Heart left ventricle (tissue), 16 donors: ENCODE measurements at regions not wholly inside any gene's neighbourhood (a gene's known extent, or its start where the extent isn't known, plus 50 kb on each side); places are given as distances from the start of the nearest gene placed in this dataset.

Experiments used
- ATAC-seq, 4 donors: fragments of 200-7000 bp; cut with Tn5 transposase; one replicate each; pipeline ENCODE4 v1.9.1; 2020 to 2022; ENCODE audit warnings: moderate library complexity in 4 of 4, mild to moderate bottlenecking in 3 of 4, moderate number of reproducible peaks in 1 of 4
- DNase-seq, 5 donors: peaks; one replicate each; pipeline ENCODE4 v3.0.0-alpha.2; 2020
- H3K27ac ChIP-seq, 12 donors: fragments of 200-600 bp; sonication (generic) in 4 of 12; one replicate each; pipeline versions ENCODE4 v1.5.0 to v1.8.0; 2016 to 2022; ENCODE audit warnings: mild to moderate bottlenecking in 2 of 12
- H3K27me3 ChIP-seq, 9 donors: fragments of 200-600 bp; sonication (generic) in 2 of 9; one replicate each; pipeline versions ENCODE4 v1.5.1 to v1.8.0; 2016 to 2022; ENCODE audit warnings: mild to moderate bottlenecking in 3 of 9
- H3K36me3 ChIP-seq, 9 donors: fragments of 200-600 bp; sonication (generic) in 2 of 9; one replicate each; pipeline versions ENCODE4 v1.5.0 to v1.8.0; 2018 to 2022; ENCODE audit warnings: mild to moderate bottlenecking in 2 of 9
- H3K4me1 ChIP-seq, 12 donors: fragments of 200-600 bp; sonication (generic) in 4 of 12; one replicate each; pipeline versions ENCODE4 v1.5.0 to v1.8.0; 2016 to 2022; ENCODE audit warnings: mild to moderate bottlenecking in 3 of 12
- H3K4me3 ChIP-seq, 12 donors: fragments of 200-600 bp; sonication (generic) in 4 of 12; one replicate each; pipeline versions ENCODE4 v1.5.0 to v1.8.0; 2017 to 2022; ENCODE audit warnings: mild to moderate bottlenecking in 9 of 12, moderate library complexity in 4 of 12
- H3K9me3 ChIP-seq, 12 donors: fragments of 200-600 bp; sonication (generic) in 4 of 12; one replicate each; pipeline versions ENCODE4 v1.5.0 to v1.8.0; 2016 to 2022; ENCODE audit warnings: mild to moderate bottlenecking in 1 of 12
- POLR2A ChIP-seq, 2 donors: fragments of 450-650 bp; IDR thresholded peaks; one replicate each; pipeline ENCODE4 v1.6.1; 2017; ENCODE audit warnings: antibody characterized with exemption in 2 of 2, mild to moderate bottlenecking in 2 of 2, moderate library complexity in 2 of 2
- WGBS, 4 donors: extraction: QIAGEN DNeasy Blood & Tissue Kit in 2 of 4; methylation state at CpG; one replicate each; pipeline versions ENCODE4 v1.1.5 to v1.1.7; 2013 to 2018; 5-methylcytosine and 5-hydroxymethylcytosine counted together
- intact Hi-C, 10 donors: fragments of 100-400 bp; cut with DNase I; formaldehyde crosslinking; loops; one replicate each; pipeline versions ENCODE4 v1.11.1 to v1.14.2; 2022
- TF ChIP-seq, protein P1 (sequence below), 12 donors: fragments of 200-600 bp; sonication (generic) in 4 of 12; IDR thresholded peaks; one replicate each; pipeline versions ENCODE4 v1.5.0 to v1.8.0; 2018 to 2022; ENCODE audit warnings: antibody characterized with exemption in 12 of 12, mild to moderate bottlenecking in 5 of 12
- donor health status: ischemic (EF 13 %, LVEDD 7.1; RV severe dilation, severe dysfunction).
- donor health status: healthy with polysubstance abuse.
- donor health status: DM: no; HTN: yes; CAD: no.
- donor health status: DM: no; HTN: no; CAD: no.
- donor health status: ischemic (EF 25% LVEDD 6.9; RV normal size, moderate dysfunction).
- donor health status: ischemic (EF 25% LVEDD 5.7; RV mildly dilated, moderate dysfunction).
- donor health status: healthy.
- donor health status: DM: yes; HTN: yes; CAD: no.
- donor health status: ischemic (EF 35%, LVEDD 5.7; RV mildly dilated, moderate dysfunction).
- donor health status: nonischemic (EF 11% LVEDD 7.7; RV severe dilation, severe dysfunction).
- donor health status: DM: yes; HTN: yes; CAD: no.
- donor health status: PGD.
- donor health status: ischemic (EF 29% LVEDD 5.4; RV normal size, mild dysfunction).
- donor health status: nonischemic (EF 23%, LVEDD 6.1; RV moderate dilation, normal function).

DNA sequence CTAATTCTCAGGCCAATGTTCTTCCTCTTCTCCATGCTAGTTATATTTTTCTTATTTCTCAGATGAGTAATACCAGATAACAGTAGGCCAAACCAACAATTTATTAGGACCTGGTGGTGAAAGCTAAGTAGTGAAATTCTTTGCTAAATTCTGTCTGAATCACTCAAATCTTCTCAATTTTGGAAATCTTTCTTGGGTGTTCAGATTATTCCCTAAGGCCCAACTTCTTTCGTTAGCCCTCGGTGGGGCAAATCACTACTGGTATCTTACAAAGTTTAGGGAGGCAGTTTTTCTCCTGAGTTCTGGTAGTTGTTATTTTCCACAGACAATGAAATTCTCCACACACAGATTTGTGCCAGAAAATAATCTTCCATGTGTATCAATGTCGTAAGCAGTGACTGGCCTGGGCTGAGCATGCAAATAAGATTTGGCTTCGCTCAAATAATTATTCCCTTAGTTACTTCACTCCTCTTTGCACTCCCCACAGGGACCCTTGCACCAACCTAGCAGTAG lies 443.5 kb upstream of the SLC14A2 start:
- ATAC-seq, result peak in 3 of 4 donors; percentile 45 to 76 (median 59)
- WGBS, 4 donors, result 80 to 85% (median 84%) methylated on average over 4 of the region's 4 CpGs
- peak overlapping the region in 5 of 12 donors; percentile 17 to 56 (median 27) for H3K27ac ChIP-seq

GRCh38 chr18:45173327-45173726 lies 441.9 kb upstream of the SLC14A2 start:
- DNase-seq (no peak), ATAC-seq (no peak)
- Histone ChIP-seq H3K9me3 (no peaks in the 10 kb centered on the region), H3K4me1 (peaks cover 0 to 14% (median 0%) of the 10 kb centered on the region in 12 donors), H3K27me3 (no peaks in the 10 kb centered on the region), H3K27ac (no peak overlapping the region), H3K36me3 (no peaks in the 10 kb centered on the region), H3K4me3 (no peak overlapping the region)
- intact Hi-C loops, result no loop called here
- 84 to 95% (median 87%) methylated on average over 2 of the region's 2 CpGs for WGBS, 4 donors
- TF ChIP-seq, protein P1, sequence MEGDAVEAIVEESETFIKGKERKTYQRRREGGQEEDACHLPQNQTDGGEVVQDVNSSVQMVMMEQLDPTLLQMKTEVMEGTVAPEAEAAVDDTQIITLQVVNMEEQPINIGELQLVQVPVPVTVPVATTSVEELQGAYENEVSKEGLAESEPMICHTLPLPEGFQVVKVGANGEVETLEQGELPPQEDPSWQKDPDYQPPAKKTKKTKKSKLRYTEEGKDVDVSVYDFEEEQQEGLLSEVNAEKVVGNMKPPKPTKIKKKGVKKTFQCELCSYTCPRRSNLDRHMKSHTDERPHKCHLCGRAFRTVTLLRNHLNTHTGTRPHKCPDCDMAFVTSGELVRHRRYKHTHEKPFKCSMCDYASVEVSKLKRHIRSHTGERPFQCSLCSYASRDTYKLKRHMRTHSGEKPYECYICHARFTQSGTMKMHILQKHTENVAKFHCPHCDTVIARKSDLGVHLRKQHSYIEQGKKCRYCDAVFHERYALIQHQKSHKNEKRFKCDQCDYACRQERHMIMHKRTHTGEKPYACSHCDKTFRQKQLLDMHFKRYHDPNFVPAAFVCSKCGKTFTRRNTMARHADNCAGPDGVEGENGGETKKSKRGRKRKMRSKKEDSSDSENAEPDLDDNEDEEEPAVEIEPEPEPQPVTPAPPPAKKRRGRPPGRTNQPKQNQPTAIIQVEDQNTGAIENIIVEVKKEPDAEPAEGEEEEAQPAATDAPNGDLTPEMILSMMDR (IDR thresholded peaks at IDR 0.05), result no peak
- no peak for TF ChIP-seq POLR2A (IDR thresholded peaks at IDR 0.05)

More for the DNA sequence above, 443.5 kb upstream of the SLC14A2 start:
- H3K27me3 ChIP-seq, result no peaks in the 10 kb centered on the region
- intact Hi-C loops, result no loop called here
- no peaks in the 10 kb centered on the region for H3K9me3 ChIP-seq
- TF ChIP-seq, protein P1 (IDR thresholded peaks at IDR 0.05), result no peak
- TF ChIP-seq POLR2A (IDR thresholded peaks at IDR 0.05), result no peak
- peaks cover 0 to 14% (median 0%) of the 10 kb centered on the region in 12 donors for H3K4me1 ChIP-seq
- no peak overlapping the region for H3K4me3 ChIP-seq
- DNase-seq, result peak in 2 of 5 donors; percentile 18 to 29
- H3K36me3 ChIP-seq, result no peaks in the 10 kb centered on the region

DNA sequence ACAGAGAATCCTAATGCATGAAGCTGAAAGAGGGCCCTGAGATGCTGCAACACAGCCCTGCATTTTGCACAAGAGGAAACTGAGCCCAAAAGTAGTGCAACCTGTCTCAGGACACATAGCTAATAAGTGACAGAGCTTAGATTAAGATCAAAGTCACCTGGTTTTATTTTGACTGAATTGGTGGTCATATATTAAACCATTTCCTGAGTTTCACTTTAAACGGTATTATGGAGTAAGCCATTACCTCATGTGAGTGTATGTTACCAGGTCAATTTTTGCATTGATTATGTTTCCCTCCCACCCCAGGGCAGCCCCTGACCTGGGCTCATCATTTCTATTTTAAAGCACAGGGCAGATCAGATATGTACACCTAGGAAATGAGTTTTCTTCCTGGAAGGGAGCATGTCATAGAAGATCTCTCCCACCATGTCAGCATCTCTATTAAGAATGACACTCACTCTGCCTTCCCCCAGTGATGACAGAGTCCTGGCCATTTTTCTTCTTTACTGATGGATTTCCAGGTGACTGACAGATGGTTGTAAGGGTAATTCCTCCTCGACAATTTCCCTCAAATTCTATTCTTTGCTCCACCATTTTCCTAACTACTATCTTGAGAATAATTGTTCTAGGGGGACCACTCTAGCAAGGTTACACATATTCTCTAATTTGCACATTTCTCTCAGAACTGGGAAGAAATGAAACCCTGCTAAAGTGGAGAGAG lies 441.3 kb upstream of the SLC14A2 start:
- intact Hi-C loops, result no loop called here
- TF ChIP-seq, protein P1 (IDR thresholded peaks at IDR 0.05), result no peak
- TF ChIP-seq POLR2A (IDR thresholded peaks at IDR 0.05), result no peak
- Histone ChIP-seq H3K4me3 (no peak overlapping the region), H3K9me3 (no peaks in the 10 kb centered on the region), H3K27ac (no peak overlapping the region), H3K36me3 (no peaks in the 10 kb centered on the region), H3K27me3 (no peaks in the 10 kb centered on the region), H3K4me1 (peaks cover 0 to 14% (median 0%) of the 10 kb centered on the region in 12 donors)
- no peak for ATAC-seq
- no peak for DNase-seq
- WGBS, 4 donors, result 65 to 80% (median 70%) methylated on average over 2 of the region's 2 CpGs

- Histone ChIP-seq H3K27me3 (no peaks in the 10 kb centered on the region), H3K9me3 (no peaks in the 10 kb centered on the region), H3K36me3 (no peaks in the 10 kb centered on the region), H3K4me1 (peaks cover 0 to 14% (median 0%) of the 10 kb centered on the region in 12 donors), H3K4me3 (no peak overlapping the region), H3K27ac (no peak overlapping the region)
- TF ChIP-seq, protein P1 (IDR thresholded peaks at IDR 0.05), result no peak
- TF ChIP-seq POLR2A (IDR thresholded peaks at IDR 0.05), result no peak
- intact Hi-C loops, result no loop called here
- 60 to 72% (median 68%) methylated on average over 3 of the region's 3 CpGs for WGBS, 4 donors
- no peak for DNase-seq
- ATAC-seq, result no peak
Observed at GRCh38 chr18:45174629-45175136, 440.6 kb upstream of the SLC14A2 start.
